Keratinocyte (primary cell): ENCODE measurements at regions not wholly inside any gene's neighbourhood (a gene's known extent, or its start where the extent isn't known, plus 50 kb on each side); places are given as distances from the start of the nearest gene placed in this dataset.

Experiments used
- CTCF ChIP-seq, 3 experiments: IDR thresholded peaks in 1 of 3; conservative IDR thresholded peaks in 1 of 3; optimal IDR thresholded peaks in 1 of 3; 2 replicates in 2 of 3; 3 replicates in 1 of 3; pipeline versions ENCODE3 to v1.5.1; 2011; ENCODE audit warnings: low read length in 3 of 3, mild to moderate bottlenecking in 3 of 3, moderate library complexity in 2 of 3, control low read depth in 1 of 3, inconsistent platforms in 1 of 3; ENCODE audit not compliant: insufficient read depth in 2 of 3; ENCODE audit errors: extremely low read depth in 1 of 3
- EZH2 ChIP-seq: IDR thresholded peaks from one replicate; pipeline ENCODE4 v1.6.1; 2012; ENCODE audit warnings: inconsistent platforms, mild to moderate bottlenecking, low read length, moderate library complexity

DNA sequence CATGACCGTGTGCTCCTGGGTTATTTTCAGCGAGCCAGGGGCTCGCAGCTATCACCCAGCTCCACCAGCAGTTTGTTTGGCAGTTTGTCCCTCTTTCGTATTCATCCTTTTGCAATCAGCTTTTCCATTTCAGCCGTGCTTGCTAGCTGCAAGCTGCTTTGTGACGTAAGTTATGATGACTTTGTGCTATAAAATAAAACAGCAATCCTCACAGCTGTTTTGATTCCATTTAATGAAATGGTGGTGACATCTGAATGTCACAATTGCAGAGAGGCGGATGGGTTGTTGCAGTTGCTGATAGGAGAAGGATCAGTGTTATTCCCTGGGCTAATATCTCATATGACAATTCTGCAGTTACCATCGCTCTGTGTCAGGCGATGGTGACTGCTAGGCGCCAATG is 251.7 kb downstream of the SNX10 start:
- TF ChIP-seq CTCF (optimal IDR thresholded peaks at IDR 0.05 in 1 of 3, IDR thresholded peaks at IDR 0.05 in 1 of 3, conservative IDR thresholded peaks at IDR 0.05 in 1 of 3; ENCODE audit: extremely low read depth in 1 of 3, insufficient read depth in 2 of 3, low read length in 3 of 3) (no peak), EZH2 (no peak)
